GM04504 (cell line): ENCODE measurements at regions not wholly inside any gene's neighbourhood (a gene's known extent, or its start where the extent isn't known, plus 50 kb on each side); places are given as distances from the start of the nearest gene placed in this dataset.
"Not testable (repeated sequence)": the region's sequence is repeated elsewhere in the genome, so short reads cannot be mapped to it uniquely, and the experiment has no call there.

ENCODE experiments used
- DNase-seq: peaks from one replicate; pipeline ENCODE4 v3.0.0-alpha.2; 2012; ENCODE audit warnings: low read depth

GRCh38 chr1:228868731-228869024 is 133.4 kb downstream of the RHOU start:
- no peak for DNase-seq

- no peak for DNase-seq
Observed at GRCh38 chr1:228869312-228869824, 134.1 kb downstream of the RHOU start.

- DNase-seq: no peak
Observed at GRCh38 chr1:228870041-228870713, 134.9 kb downstream of the RHOU start.

GRCh38 chr1:228871314-228872061 is 136.2 kb downstream of the RHOU start:
- DNase-seq: no peak

GRCh38 chr1:228872080-228872479 is 136.8 kb downstream of the RHOU start:
- DNase-seq: no peak

GRCh38 chr1:228873709-228874108 is 138.4 kb downstream of the RHOU start:
- no peak for DNase-seq

- no peak for DNase-seq
Observed at GRCh38 chr1:228875741-228876140, 140.5 kb downstream of the RHOU start.

GRCh38 chr1:228876187-228876586 is 140.9 kb downstream of the RHOU start:
- no peak for DNase-seq

GRCh38 chr1:228879164-228879563 is 143.9 kb downstream of the RHOU start:
- DNase-seq: no peak

GRCh38 chr1:228882041-228882770 is 146.9 kb downstream of the RHOU start:
- no peak for DNase-seq

GRCh38 chr1:228882771-228883450 is 147.6 kb downstream of the RHOU start:
- DNase-seq: no peak

- no peak for DNase-seq
Observed at GRCh38 chr1:228883535-228883934, 148.3 kb downstream of the RHOU start.

- DNase-seq: no peak
Observed at GRCh38 chr1:228884196-228884595, 148.9 kb downstream of the RHOU start.

GRCh38 chr1:228884615-228885566 is 149.6 kb downstream of the RHOU start:
- DNase-seq: no peak

- DNase-seq: no peak
Observed at GRCh38 chr1:228885845-228886244, 150.6 kb downstream of the RHOU start.

- no peak for DNase-seq
Observed at GRCh38 chr1:228887101-228887500, 151.8 kb downstream of the RHOU start.

- DNase-seq: no peak
Observed at GRCh38 chr1:228887960-228888359, 152.7 kb downstream of the RHOU start.

GRCh38 chr1:228889289-228889688 is 154.0 kb downstream of the RHOU start:
- DNase-seq: no peak

GRCh38 chr1:228891272-228892034 is 156.2 kb downstream of the RHOU start:
- DNase-seq: peak; percentile 18

- not testable (repeated sequence) for DNase-seq
Observed at GRCh38 chr1:228892200-228892599, 156.9 kb downstream of the RHOU start.
